Hematopoietic multipotent progenitor cell treated with erythropoietin and hydrocortisone succinate and interleukin-3 and kit ligand, for 8 days (in vitro differentiated cells): ENCODE measurements at regions not wholly inside any gene's neighbourhood (a gene's known extent, or its start where the extent isn't known, plus 50 kb on each side); places are given as distances from the start of the nearest gene placed in this dataset.
"Not testable (repeated sequence)": the region's sequence is repeated elsewhere in the genome, so short reads cannot be mapped to it uniquely, and the experiment has no call there.

Experiments
- DNase-seq: peaks from one replicate; pipeline ENCODE4 v3.0.0-alpha.2; 2015

DNA sequence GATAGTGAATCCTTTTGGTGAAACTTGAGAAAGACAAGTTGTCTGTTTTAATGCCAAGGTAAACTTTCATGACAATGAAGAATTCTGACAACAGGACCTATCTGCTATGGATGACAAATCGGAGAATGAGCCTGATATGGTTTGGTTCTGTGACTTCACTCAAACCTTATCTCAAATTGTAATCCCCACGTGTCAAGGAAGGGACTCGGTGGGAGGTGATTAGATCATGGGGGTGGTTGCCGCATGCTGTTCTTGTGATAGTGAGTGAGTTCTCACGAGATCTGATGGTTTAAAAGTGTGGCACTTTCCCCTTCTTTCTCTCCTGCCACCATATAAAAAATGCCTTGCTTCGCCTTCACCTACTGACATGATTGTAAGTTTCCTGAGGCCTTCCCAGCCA is 1964.1 kb upstream of the CDH9 start:
- no peak for DNase-seq

DNA sequence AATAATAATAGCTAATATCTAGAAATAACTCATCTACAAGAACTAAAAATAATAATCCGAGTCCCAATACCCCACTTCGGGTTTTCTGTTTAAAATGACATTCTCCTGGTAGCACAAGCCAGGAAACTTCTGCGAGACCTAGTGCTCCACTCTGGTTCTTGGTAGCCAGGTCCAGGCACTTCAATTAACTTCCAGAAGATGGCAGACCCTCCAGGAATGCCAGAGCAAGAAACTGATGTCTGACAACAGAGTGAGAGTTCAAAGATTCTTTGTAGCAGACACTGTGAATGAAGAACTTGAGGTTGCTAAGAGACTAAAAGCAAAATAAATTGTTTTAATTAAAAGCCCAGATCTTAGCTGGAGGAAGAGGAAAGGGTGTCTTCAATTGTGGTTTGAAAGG is 1963.3 kb upstream of the CDH9 start:
- DNase-seq: no peak

DNA sequence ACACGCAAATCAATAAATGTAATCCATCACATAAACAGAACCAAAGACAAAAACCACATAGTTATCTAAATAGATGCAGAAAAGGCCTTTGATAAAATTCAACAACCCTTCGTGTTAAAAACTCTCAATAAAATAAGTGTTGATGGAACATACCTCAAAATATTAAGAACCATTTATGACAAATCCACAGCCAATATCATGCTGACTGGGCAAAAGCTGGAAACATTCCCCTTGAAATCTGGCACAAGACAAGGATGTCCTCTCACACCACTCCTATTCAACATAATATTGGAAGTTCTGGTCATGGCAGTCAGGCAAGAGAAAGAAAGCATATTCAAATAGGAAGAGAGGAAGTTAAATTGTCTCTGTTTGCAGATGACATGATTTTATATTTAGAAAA is 1946.3 kb upstream of the CDH9 start:
- DNase-seq: no peak

DNA sequence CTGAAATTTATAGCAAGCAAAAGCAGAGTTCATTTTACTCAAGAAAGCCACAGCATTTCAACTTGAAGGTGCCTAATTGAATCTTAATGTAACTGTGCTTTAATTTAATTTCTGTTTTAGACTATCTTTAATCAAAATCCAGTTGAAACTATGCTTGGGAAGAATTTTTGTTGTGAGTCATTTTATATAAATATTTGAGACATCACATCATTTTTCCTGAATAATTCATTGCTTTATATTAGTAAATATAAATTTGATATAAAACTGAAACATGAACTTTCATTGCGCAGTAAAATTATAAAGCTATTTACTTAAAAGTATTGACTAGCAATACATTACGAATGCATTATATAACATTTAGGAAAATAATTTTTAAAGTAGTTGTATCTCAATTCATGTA is 1937.1 kb upstream of the CDH9 start:
- DNase-seq: no peak

DNA sequence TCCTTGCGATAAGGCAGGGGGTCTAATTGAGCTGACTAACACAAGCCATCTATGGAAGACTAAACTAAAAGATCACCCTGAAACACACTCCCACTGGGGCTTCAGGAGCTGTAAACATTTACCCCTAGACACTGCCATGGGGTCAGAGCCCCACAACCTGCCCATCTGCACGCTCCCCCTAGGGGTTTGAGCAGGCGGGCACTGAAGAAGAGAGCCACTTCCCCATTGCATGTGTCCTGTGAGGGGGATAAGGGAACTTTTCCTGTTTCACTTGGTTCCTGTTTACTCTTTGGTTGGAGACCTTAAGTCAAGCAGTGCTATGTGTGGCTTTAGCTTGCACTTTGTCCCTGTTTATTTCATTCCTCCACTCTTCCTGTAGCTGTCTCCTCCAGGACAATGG is 1929.5 kb upstream of the CDH9 start:
- DNase-seq: no peak

DNA sequence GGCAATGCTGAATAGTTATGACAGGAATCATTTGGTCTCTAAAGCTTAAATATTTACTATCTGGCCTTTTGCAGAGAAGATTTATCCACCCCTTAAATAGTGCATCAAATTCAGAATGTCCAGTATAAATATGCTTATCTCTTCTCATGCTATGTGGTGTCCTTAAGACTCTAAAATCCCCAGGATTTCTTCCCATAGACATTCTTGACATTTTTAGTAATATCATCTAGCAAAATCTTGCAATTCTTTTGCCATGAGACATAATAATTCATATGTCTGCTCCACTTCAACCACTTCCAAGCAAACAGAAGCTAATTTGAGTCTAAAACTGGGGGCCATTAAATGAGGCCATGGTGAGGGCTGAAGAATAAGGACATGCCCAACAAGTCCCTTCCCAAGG is 1923.4 kb upstream of the CDH9 start:
- no peak for DNase-seq

DNA sequence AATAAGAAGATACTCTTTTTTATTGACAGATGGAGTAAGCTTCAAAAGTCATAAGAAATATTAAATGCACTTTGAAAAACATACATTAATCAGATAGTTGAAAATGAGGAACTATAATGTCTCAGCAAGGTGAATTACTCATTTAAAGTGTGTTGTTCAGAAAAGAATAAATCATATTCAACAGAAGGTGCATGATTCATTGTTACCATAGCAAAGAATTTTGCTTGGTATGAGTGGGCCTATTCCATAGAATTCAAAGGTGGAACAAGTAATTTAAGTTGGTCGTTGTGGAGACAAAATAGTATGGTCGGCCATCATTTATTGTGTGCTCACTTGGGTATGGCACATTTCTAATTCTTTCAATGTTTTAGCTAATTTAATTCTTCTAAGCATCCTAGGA is 1920.2 kb upstream of the CDH9 start:
- DNase-seq: no peak

DNA sequence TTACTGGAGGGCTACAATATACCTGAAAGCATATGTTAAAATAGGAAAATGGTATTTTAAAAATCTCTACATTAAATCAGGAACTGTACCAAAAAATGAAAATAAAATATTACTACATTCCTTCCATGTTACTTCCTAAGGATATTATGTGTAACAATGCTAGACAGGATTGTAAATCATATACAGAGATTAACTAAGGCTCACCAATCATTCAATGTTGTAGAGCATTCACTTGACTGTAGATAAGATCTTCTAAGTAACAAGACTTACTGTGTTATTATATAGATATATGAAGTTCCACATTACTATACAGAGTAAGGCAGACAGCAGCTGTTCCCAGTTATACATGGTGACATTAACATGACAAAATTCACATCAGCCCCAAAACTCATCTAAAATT is 1919.1 kb upstream of the CDH9 start:
- DNase-seq: no peak

DNA sequence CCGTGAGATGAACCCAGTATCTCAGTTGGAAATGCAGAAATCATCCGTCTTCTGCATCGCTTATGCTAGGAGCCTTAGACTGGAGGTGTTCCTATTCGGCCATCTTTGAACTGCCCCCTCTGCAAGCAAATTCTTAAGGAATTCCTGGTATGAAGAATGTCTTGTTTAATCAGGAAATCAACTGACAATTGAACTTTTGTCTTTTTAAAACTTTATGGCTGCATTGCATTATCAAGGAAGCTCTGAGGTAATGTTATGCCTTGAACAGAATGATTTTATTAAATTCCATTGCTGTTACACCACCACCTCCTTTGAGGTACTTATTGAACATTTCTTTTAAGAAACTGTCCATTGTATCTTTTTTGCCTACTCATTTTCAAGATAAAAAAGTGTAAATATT is 1915.7 kb upstream of the CDH9 start:
- no peak for DNase-seq

DNA sequence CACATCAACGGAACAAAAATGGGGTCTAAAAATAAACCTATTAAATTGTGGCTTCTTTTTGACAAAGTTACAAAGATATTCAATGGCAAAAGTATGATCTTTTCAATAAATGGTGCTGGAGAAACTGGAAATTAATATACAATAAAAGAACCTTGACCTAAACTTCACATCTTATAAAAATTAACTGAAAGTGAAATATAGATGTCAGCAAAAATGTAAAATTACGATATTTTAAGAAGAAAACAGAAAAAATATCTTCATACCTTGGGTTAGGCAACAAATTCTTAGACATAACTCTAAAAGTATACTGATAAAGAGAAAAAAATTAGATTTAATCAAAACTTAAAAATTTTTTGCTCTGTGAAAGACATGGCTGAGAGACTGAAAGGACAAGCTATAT is 1909.5 kb upstream of the CDH9 start:
- DNase-seq: no peak

DNA sequence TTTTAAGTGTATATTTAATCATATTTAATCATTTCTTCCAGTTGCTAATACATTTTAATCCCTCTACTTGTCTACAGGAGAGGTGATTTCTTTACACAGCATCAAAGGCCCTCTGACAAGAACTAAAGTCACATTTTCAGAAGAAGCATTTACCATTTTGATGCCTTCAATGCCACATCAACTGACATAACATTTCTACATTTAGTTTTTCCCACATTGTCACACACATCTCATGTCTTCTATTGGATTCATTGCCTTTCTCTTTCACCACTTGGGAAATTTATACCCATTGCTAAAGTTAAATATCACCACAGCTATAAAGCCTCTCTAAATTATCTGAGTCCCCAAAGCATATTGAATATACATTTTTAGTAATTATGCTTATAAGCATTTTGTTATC is 1907.5 kb upstream of the CDH9 start:
- no peak for DNase-seq

DNA sequence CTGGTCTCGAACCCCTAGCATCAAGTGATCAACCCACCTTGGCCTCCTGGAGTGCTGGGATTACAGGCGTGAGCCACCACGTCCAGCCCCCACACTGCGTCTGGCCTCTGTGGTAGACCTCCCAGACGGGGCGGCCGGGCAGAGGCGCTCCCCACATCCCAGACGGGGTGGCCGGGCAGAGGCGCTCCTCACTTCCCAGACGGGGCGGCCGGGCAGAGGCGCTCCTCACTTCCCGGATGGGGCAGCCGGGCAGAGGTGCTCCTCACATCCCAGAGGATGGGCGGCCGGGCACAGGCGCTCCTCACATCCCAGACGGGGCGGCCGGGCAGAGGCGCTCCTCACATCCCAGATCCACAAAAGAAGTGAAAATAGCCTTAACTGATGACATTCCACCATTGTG is 1891.0 kb upstream of the CDH9 start:
- not testable (repeated sequence) for DNase-seq

DNA sequence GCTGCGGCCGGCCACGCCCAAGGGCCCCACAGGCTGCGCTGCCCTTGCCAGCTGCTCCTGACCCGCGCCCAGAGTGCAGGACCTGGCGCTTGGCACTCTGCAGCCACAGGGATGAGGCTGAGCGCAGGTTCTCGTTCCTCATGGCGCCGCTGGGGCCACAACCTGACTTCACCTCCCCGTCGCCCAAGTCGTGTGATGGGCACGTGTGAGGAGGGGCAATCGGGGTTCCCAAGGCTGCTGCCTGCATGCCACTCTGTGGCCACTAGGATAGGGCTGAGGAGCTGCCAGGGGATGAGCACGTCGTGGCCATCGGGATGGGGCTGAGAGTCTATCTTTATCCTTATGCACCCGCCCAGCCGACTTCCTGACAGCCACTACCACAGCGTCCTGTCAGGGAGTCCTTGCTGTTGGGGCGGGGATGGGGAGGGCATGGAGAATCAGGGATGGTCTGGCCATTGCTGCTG is 1890.0 kb upstream of the CDH9 start:
- DNase-seq: not testable (repeated sequence)

DNA sequence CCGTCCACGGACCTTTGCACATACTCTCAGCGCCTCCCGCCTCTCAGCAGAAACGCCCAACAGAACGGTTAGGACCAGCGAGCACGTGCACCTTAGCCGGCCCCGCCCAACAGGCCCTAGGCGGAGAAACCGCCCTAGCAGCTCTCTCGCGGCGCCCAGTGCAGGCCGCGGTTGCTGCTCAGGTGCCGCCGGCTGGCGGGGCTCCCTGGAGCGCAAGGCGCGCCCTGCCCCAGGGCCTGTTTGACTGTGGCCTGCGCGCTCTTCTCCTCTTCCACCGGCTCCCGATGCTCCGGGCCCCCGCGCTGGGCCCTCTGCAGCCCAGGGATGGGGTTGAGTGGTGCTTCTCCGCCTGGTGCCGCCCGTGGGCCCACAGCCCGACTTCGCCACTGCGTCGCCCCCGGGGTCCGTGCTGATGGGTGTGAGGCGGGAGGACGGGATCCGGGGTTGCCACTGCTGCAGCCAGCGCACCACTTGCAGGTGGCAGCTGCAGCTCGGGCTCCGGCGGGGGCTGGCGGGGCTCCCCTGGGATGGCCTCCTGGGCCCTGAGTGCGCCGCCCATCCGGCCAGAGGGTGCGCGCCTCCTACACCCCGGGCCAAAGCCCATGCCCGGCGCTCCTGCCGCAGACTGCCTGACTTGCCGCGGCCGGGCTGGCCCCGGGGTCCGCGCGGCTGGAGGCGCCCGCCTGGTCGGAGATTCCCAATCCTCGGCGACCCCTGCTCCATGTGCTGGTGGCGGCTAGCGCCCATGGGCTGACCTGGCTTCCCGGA is 1889.4 kb upstream of the CDH9 start:
- no peak for DNase-seq

DNA sequence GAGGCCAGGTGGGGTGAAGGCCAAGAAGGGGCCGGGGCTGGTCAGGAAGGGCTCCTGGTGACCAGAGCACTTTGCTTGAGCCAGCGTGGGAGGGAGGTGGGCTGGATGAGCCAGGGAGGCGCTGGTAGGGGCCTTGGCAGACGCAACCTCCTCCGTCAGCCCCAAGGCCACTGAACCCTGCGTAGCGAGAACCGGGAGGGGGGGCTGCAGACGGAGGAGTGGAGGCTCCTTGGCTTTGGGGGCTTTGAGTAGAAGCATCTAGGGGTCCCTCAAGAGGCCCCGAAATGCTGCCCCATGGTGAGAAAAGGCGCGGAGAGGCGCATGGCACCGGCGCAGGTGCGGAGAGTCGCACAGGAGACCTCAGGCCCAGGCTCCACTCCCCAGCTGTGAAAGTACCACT is 1888.0 kb upstream of the CDH9 start:
- DNase-seq: no peak

DNA sequence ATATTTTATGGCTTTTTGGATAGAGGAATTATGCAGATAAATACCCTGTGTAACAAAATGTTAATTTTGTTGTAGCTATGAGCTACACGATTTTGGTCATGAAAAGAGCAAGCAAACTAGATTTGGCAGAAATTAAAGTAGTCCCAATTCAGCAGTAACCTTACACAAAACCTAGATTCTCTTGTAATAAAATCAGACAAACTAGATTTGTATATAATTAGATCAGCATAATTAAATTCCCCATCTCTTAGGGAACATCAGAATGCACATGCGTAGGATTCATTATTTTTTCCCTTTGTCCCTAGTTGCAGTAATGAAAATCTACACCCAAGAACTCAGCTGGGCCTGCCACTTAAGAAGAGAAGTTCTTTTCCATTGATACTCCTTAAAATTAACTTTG is 1879.2 kb upstream of the CDH9 start:
- no peak for DNase-seq

DNA sequence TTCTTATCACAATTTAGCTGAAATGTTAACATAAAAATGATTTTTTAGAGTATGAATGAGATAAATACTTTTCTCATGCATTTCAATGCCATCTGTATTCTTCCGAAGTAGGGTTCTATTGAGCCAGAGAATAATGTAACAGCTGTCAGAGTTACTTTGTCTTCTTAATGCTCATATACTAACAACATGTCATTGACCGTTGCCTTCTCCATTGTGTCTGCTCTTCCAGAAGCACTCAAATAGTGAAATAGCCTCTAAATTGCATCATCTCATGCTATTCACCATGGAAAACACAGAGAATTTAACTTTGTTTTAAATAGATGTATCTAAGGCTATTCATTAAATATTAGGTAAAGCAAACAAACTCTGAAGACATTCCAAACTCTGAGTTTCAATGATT is 1875.9 kb upstream of the CDH9 start:
- no peak for DNase-seq

DNA sequence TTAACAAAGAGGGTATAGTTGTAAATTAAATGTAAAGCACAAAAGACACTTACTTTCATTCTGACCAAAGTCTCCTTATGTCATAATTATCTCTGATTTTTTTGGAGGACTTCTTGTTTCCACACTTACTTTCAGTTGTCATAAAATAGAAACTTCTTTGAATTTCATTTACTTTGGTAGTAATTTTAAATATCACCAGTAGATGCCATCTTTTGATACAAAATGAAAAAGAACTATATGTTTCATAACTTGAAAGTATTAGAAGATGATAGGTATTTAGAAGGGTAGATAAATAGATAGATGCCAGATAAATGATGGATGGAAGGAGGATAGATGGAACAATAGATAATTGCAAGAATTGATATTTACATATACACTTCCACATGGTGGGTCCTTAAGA is 1865.3 kb upstream of the CDH9 start:
- DNase-seq: no peak

DNA sequence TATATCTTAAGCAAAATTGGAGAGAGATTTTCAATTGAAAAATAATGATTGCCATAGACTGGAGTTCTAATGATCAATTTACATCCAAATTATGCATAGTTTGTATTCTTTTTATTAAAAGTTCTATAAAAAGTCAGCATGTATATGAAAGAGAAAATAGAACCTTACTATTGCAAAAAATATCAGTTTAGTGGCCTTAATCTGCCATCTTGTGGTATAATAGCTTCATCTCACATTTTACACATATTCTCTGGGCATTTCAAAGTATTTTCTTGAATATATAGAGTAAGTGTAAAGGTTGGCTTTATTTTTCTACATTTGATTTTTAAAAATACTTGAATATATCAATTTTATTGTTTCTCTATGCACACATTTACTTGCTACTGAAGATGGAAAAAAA is 1858.6 kb upstream of the CDH9 start:
- peak; percentile 6 for DNase-seq

DNA sequence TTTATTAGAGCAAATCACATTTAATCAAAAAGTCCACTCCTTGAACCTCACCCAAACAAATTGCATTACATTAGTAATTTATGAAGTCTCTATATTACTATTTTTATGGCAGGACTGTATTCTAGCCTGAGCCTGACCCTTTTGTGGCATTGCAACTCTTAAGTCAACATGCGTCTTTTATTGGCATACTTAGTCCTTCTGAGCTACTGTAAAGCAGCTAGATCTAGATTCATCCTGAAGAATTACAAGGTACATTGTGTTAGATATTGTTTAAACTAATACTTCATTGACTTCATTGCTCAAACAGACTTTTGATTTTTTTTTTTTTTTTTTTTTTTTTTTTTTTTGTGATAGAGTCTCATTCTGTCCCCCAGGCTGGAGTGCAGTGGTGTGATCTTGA is 1842.5 kb upstream of the CDH9 start:
- no peak for DNase-seq

DNA sequence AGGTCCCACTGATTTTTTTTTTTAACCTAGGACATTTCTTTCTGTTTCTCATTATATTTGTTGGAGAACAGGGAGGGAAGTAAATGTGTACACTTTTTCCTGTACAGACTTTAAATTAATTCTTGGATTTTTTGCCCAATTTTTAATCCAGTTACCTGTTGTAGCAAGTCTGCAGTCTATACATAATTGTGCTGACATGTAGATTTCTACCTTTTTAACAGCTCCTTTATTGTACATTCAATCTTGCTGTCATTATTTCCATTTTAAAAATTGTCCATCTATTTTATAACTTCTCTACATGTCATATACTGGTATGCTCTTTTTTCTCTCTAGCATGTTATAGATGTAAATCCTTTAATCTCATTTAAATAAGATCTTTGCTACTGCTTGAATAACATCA is 1838.7 kb upstream of the CDH9 start:
- DNase-seq: no peak

DNA sequence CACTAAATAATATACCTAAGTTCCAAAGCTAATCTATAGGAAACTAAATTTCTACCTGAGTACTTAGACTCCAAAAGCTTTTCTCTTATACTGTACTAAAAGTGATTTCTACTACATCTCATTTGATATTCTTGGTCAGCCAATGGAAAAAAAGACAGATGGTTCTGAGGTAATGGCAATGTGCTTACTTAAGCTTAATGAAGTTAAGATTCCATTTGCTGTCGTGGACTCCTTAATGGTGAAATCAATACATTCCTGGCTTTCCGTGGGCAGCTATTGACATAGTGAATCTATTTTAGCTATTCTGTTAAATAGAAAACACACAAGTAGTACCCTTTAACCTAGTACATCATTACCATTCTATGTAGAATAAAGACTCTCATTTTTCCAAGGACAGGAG is 1825.6 kb upstream of the CDH9 start:
- no peak for DNase-seq

DNA sequence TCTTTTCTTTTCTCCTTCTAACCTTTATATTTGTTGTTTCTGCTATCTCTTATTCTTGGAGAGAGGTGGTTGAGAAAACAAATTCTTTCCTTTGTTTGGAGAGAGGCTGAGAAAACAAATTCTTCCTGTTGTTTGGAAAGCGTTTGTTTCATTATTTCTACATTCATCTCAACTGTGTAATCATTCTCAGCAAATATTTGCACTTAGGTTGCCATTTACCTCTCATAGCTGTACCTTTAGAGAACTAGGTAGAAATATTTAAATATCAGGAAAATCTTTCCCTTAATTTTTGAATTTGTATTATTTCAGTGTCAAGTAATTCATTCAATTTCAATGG is 1824.4 kb upstream of the CDH9 start:
- DNase-seq: no peak

DNA sequence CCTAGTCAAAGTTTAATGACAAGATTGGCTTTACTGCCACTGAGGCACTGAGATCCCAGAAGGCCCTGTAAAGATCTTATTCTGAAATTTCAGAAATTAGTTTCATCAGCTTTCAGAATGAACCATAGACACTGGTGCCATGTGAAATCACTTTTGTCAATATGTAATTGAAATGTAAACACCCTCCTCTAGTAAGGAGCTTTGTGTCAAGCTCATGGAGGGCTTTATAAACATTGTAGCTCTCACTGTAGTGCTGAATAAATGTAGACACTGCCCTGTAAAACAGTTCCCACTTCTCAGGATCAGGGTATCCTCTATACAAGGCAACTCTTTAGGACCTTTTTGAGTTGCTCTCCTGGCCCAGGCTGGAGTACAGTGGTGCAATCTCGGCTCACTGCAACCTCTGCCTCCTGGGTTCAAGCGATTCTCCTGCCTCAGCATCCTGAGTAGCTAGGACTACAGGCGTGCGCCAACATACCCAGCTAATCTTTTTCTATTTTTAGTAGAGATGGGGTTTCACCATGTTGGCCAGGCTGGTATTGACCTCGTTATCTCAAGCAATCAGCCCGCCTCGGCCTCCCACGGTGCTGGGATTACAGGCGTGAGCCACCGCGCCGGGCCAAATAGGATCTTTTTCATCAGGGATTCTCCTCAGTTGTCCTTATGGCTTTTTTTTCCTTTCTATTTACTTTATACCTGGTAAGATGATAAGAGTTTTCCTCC is 1823.9 kb upstream of the CDH9 start:
- DNase-seq: no peak

DNA sequence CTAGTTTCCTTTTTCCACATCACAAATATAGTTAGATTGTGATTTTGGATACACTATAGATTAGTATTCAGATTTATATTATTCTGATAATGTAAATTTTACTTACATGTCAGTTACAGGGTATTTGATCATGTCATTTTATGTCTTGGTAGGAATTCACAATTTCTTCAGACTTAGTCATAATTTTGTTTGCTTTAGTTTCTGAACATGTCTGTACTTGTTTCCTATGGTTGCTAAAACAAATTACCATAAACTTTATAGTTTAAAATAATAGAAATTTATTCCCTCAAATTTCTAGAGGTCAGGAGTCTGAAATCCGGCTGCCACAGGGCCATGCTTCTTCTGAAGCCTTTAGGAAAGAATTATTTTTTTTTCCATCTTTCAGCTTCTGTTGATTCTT is 1817.2 kb upstream of the CDH9 start:
- no peak for DNase-seq
